GM12878 (cell line): ENCODE measurements at regions not wholly inside any gene's neighbourhood (a gene's known extent, or its start where the extent isn't known, plus 50 kb on each side); places are given as distances from the start of the nearest gene placed in this dataset.

Source experiments
- ATAC-seq: fragments of 200-7000 bp; cut with Tn5 transposase; 3 replicates; pipeline ENCODE4 v1.9.1; 2020; ENCODE audit warnings: mild to moderate bottlenecking, moderate library complexity
- BruUV-seq: library from RNA; stranded (reverse); fragments of 400-500 nt; replicated peaks from 2 replicates; lab custom pipeline; 2021; lab: Mats Ljungman, UMichigan
- CTCF ChIA-PET: fragments of 300-600 bp; sonication (Branson Sonifier 250); formaldehyde crosslinking; extraction: SDS; loops from one replicate; lab custom pipeline; 2021; ENCODE audit warnings: inconsistent platforms; lab: Yijun Ruan, JAX
- POLR2A ChIA-PET: fragments of 350-600 bp; formaldehyde crosslinking; extraction: SDS; loops from one replicate; lab custom pipeline; 2021; ENCODE audit warnings: inconsistent platforms; lab: Charles Lee
- RAD21 ChIA-PET: fragments of 300-600 bp; sonication (Branson Sonifier 250); formaldehyde crosslinking; loops from one replicate; lab custom pipeline; 2023; ENCODE audit warnings: antibody characterized with exemption; ENCODE audit not compliant: unreplicated experiment; lab: Charles Lee
- SMC1A ChIA-PET: fragments of 300-600 bp; sonication (Branson Sonifier 250); formaldehyde crosslinking; loops from one replicate; lab custom pipeline; 2023; ENCODE audit not compliant: unreplicated experiment, uncharacterized antibody; lab: Charles Lee
- DNase-seq: peaks from one replicate; pipeline ENCODE4 v3.0.0-alpha.2; 2011; ENCODE audit warnings: low read depth, low spot score
- FAIRE-seq: peaks from 3 replicates; lab custom pipeline; 2011; peaks lifted over from hg19 to GRCh38; lab: Jason Lieb, UNC
- H2AFZ ChIP-seq: 2 replicates; pipeline ENCODE4 v1.6.0; 2011; ENCODE audit warnings: low read depth, low read length, control low read depth; ENCODE audit not compliant: control insufficient read depth
- H3K27ac ChIP-seq: 2 replicates; pipeline ENCODE4 v1.5.1; 2011; ENCODE audit warnings: control low read depth; ENCODE audit not compliant: control insufficient read depth, insufficient read depth
- H3K27me3 ChIP-seq, 2 experiments: replicated peaks in 1 of 2; 2 replicates each; pipeline versions ENCODE4 v1.6.0 to v1.6.1; 2011; ENCODE audit warnings: low read length in 1 of 2; ENCODE audit not compliant: control insufficient read depth in 2 of 2, insufficient read depth in 2 of 2
- H3K36me3 ChIP-seq, 2 experiments: 2 replicates each; pipeline ENCODE4 v1.5.1; 2011; ENCODE audit warnings: low read length in 1 of 2; ENCODE audit not compliant: control insufficient read depth in 2 of 2, insufficient read depth in 2 of 2
- H3K4me1 ChIP-seq: 2 replicates; pipeline ENCODE4 v1.6.1; 2011; ENCODE audit warnings: mild to moderate bottlenecking, low read length, moderate library complexity, mixed read lengths; ENCODE audit not compliant: control insufficient read depth, insufficient read depth
- H3K4me2 ChIP-seq: 2 replicates; pipeline ENCODE4 v1.6.0; 2011; ENCODE audit warnings: control low read depth; ENCODE audit not compliant: control insufficient read depth, insufficient read depth
- H3K4me3 ChIP-seq: fragments of 200-600 bp; sonication (generic); 2 replicates; pipeline ENCODE4 v1.5.1; 2016
- H3K79me2 ChIP-seq: 2 replicates; pipeline ENCODE4 v1.6.0; 2011; ENCODE audit warnings: low read length; ENCODE audit not compliant: control insufficient read depth, insufficient read depth
- H3K9ac ChIP-seq: 2 replicates; pipeline ENCODE4 v1.8.0; 2011; ENCODE audit warnings: low read length, control low read depth, mixed read lengths; ENCODE audit not compliant: control insufficient read depth, insufficient read depth
- H3K9me3 ChIP-seq: replicated peaks from 3 replicates; pipeline ENCODE4 v1.5.1; 2011; ENCODE audit warnings: mild to moderate bottlenecking, low read length; ENCODE audit not compliant: control insufficient read depth, insufficient read depth
- H4K20me1 ChIP-seq: 2 replicates; pipeline ENCODE4 v1.6.0; 2011; ENCODE audit not compliant: control insufficient read depth, insufficient read depth
- CEBPZ ChIP-seq: fragments of 150-350 bp; IDR thresholded peaks from 2 replicates; pipeline ENCODE4 v1.6.1; 2016; ENCODE audit warnings: low read depth, low read length
- LARP7 ChIP-seq: fragments of 450-650 bp; IDR thresholded peaks from 2 replicates; pipeline ENCODE4 v1.6.1; 2017; ENCODE audit warnings: mild to moderate bottlenecking
- MXI1 ChIP-seq: fragments of 150-350 bp; IDR thresholded peaks from 2 replicates; pipeline ENCODE4 v1.6.1; 2011; ENCODE audit warnings: low read depth, mild to moderate bottlenecking, inconsistent platforms, low read length, improper control_type of control experiment
- POU2F2 ChIP-seq: IDR thresholded peaks from 3 replicates; pipeline ENCODE4 v1.6.1; 2011; ENCODE audit warnings: low read depth, mild to moderate bottlenecking, low read length, borderline replicate concordance
- SIN3A ChIP-seq: IDR thresholded peaks from 2 replicates; pipeline ENCODE4 v1.6.1; 2012; ENCODE audit warnings: low read depth, low read length, improper control_type of control experiment
- SIX5 ChIP-seq: IDR thresholded peaks from 2 replicates; pipeline ENCODE4 v1.6.1; 2011; ENCODE audit warnings: mild to moderate bottlenecking, low read depth, low read length, moderate library complexity; ENCODE audit not compliant: severe bottlenecking
- SMARCA5 ChIP-seq: fragments of 450-650 bp; IDR thresholded peaks from 2 replicates; pipeline ENCODE4 v1.6.1; 2017; ENCODE audit warnings: mild to moderate bottlenecking
- SP1 ChIP-seq: IDR thresholded peaks from one replicate; pipeline ENCODE4 v1.6.1; 2011; ENCODE audit warnings: low read depth, low read length
- SUPT20H ChIP-seq: IDR thresholded peaks from 2 replicates; pipeline ENCODE4 v1.6.1; 2011; ENCODE audit warnings: low read depth, mild to moderate bottlenecking, low read length, moderate library complexity, borderline replicate concordance; ENCODE audit not compliant: control insufficient read depth
- ZNF384 ChIP-seq: IDR thresholded peaks from 2 replicates; pipeline ENCODE4 v1.6.1; 2012; ENCODE audit warnings: low read depth, mild to moderate bottlenecking, low read length, improper control_type of control experiment, borderline replicate concordance
- WGBS: methylation state at CpG from one replicate; pipeline ENCODE4 v1.1.6; 2016; ENCODE audit warnings: low lambda C conversion rate; ENCODE audit not compliant: insufficient replicate concordance, insufficient coverage; ENCODE audit errors: missing lambda C conversion rate; 5-methylcytosine and 5-hydroxymethylcytosine counted together
- in situ Hi-C: fragments of 300-500 bp; cut with MboI; formaldehyde crosslinking; loops from 9 replicates; pipeline ENCODE4 v1.14.3; 2018; ENCODE audit warnings: mixed read lengths
- intact Hi-C: fragments of 100-400 bp; cut with micrococcal nuclease; formaldehyde crosslinking; loops from one replicate; pipeline ENCODE4 v1.14.2; 2022; ENCODE audit not compliant: unreplicated experiment

GRCh38 chr6:163651915-163652668, 237.6 kb downstream of the QKI start:
- no peaks in the 10 kb centered on the region for H3K9me3 ChIP-seq
- DNase-seq (no peak), FAIRE-seq (no peak), ATAC-seq (no peak)
- WGBS = 86% methylated on average over 7 of the region's 7 CpGs
- no peaks in the 10 kb centered on the region for H3K79me2 ChIP-seq
- ChIA-PET POLR2A (no interaction called here), SMC1A (no interaction called here), RAD21 (no interaction called here)
- H2AFZ ChIP-seq = no peak overlapping the region
- no peak overlapping the region for H3K9ac ChIP-seq
- H3K4me2 ChIP-seq = no peak overlapping the region
- in situ Hi-C loops = no loop called here
- H4K20me1 ChIP-seq = no peaks in the 10 kb centered on the region
- H3K4me1 ChIP-seq = no peaks in the 10 kb centered on the region
- H3K36me3 ChIP-seq = no peaks in the 10 kb centered on the region
- H3K4me3 ChIP-seq = no peak overlapping the region
- intact Hi-C loops = no loop called here
- no peaks in the 10 kb centered on the region for H3K27me3 ChIP-seq
- TF ChIP-seq SP1 (no peak), LARP7 (no peak), MXI1 (no peak), POU2F2 (no peak), ZNF384 (no peak), SIN3A (no peak), SMARCA5 (no peak), CEBPZ (no peak), SIX5 (no peak), SUPT20H (no peak)
- TF ChIP-seq, all 136 proteins: peak for 0
- CTCF ChIA-PET = no interaction called here
- H3K27ac ChIP-seq = no peak overlapping the region
- no TSS peak for BruUV-seq
